Loucy (cell line): ENCODE measurements at regions not wholly inside any gene's neighbourhood (a gene's known extent, or its start where the extent isn't known, plus 50 kb on each side); places are given as distances from the start of the nearest gene placed in this dataset.

Source experiments
- H2AFZ ChIP-seq: fragments of 200-600 bp; sonication (generic); 2 replicates; pipeline ENCODE4 v1.6.0; 2016; ENCODE audit warnings: antibody characterized with exemption, mild to moderate bottlenecking, low read length, moderate library complexity
- H3F3A ChIP-seq: fragments of 200-600 bp; 2 replicates; pipeline ENCODE4 v1.6.0; 2016; ENCODE audit warnings: antibody characterized with exemption, low read depth, mild to moderate bottlenecking
- H3K27me3 ChIP-seq: fragments of 200-600 bp; sonication (generic); 2 replicates; pipeline ENCODE4 v1.6.1; 2014; ENCODE audit warnings: low read length, mild to moderate bottlenecking; ENCODE audit not compliant: insufficient read depth, poor library complexity, severe bottlenecking
- H3K36me3 ChIP-seq: fragments of 200-600 bp; sonication (generic); 2 replicates; pipeline ENCODE4 v1.6.1; 2016; ENCODE audit warnings: low read length; ENCODE audit not compliant: insufficient read depth
- H3K4me1 ChIP-seq: fragments of 200-600 bp; sonication (generic); 2 replicates; pipeline ENCODE4 v1.5.1; 2014; ENCODE audit warnings: low read length, mild to moderate bottlenecking; ENCODE audit not compliant: insufficient read depth, poor library complexity, severe bottlenecking
- H3K4me2 ChIP-seq: fragments of 200-600 bp; sonication (generic); 2 replicates; pipeline ENCODE4 v1.6.0; 2014; ENCODE audit warnings: antibody characterized with exemption, low read length, low read depth, mild to moderate bottlenecking; ENCODE audit not compliant: poor library complexity, severe bottlenecking
- H3K4me3 ChIP-seq: fragments of 200-600 bp; sonication (generic); 2 replicates; pipeline ENCODE4 v1.5.1; 2014; ENCODE audit warnings: low read length, mild to moderate bottlenecking, mixed read lengths; ENCODE audit not compliant: poor library complexity, severe bottlenecking
- H3K79me2 ChIP-seq: fragments of 200-600 bp; sonication (generic); 2 replicates; pipeline ENCODE4 v1.6.1; 2014; ENCODE audit warnings: low read length; ENCODE audit not compliant: insufficient read depth
- H3K9ac ChIP-seq: fragments of 200-600 bp; sonication (generic); 2 replicates; pipeline ENCODE4 v1.6.0; 2014; ENCODE audit warnings: mild to moderate bottlenecking, low read depth, low read length, moderate library complexity; ENCODE audit not compliant: poor library complexity, severe bottlenecking
- H3K9me2 ChIP-seq: fragments of 200-600 bp; sonication (generic); replicated peaks from 2 replicates; pipeline ENCODE4 v1.6.1; 2016; ENCODE audit warnings: low read depth, low read length, mixed read lengths
- H3K9me3 ChIP-seq: fragments of 200-600 bp; sonication (generic); 2 replicates; pipeline ENCODE4 v1.6.1; 2014; ENCODE audit warnings: mild to moderate bottlenecking, antibody characterized with exemption, low read length, low read depth; ENCODE audit not compliant: insufficient read depth
- H4K20me1 ChIP-seq: fragments of 200-600 bp; sonication (generic); 2 replicates; pipeline ENCODE4 v1.6.0; 2014; ENCODE audit warnings: antibody characterized with exemption, low read length, mild to moderate bottlenecking; ENCODE audit not compliant: insufficient read depth, poor library complexity, severe bottlenecking
- CTCF ChIP-seq: fragments of 200-600 bp; sonication (generic); conservative IDR thresholded peaks from 2 replicates; pipeline ENCODE4 v1.5.1; 2014; ENCODE audit warnings: mild to moderate bottlenecking, antibody characterized with exemption, low read length
- EZH2phosphoT487 ChIP-seq: fragments of 200-600 bp; IDR thresholded peaks from 2 replicates; pipeline ENCODE4 v1.6.1; 2018; ENCODE audit warnings: antibody characterized with exemption, mild to moderate bottlenecking, moderate library complexity, borderline replicate concordance

- no peak overlapping the region for H3K9ac ChIP-seq
- no peak for TF ChIP-seq CTCF
- no peak for TF ChIP-seq EZH2phosphoT487
- H2AFZ ChIP-seq, result 0 out of 2 replicates have a peak overlapping the region, but pooled peaks have one; percentile 8
- H4K20me1 ChIP-seq, result no peaks in the 10 kb centered on the region
- no peaks in the 10 kb centered on the region for H3K9me3 ChIP-seq
- H3K36me3 ChIP-seq, result no peaks in the 10 kb centered on the region
- no peaks in the 10 kb centered on the region for H3K27me3 ChIP-seq
- H3K4me3 ChIP-seq, result no peak overlapping the region
- no peaks in the 10 kb centered on the region for H3K79me2 ChIP-seq
- no peak overlapping the region for H3K4me2 ChIP-seq
- H3K4me1 ChIP-seq, result no peaks in the 10 kb centered on the region
- H3K9me2 ChIP-seq, result no peaks in the 10 kb centered on the region
- H3F3A ChIP-seq, result no peaks in the 10 kb centered on the region
Observed at GRCh38 chr1:96979304-96980268, 258.0 kb downstream of the PTBP2 start.

GRCh38 chr1:96980448-96980847 lies 258.9 kb downstream of the PTBP2 start:
- H2AFZ ChIP-seq, result no peak overlapping the region

GRCh38 chr1:96981181-96981580 lies 259.6 kb downstream of the PTBP2 start:
- Histone ChIP-seq H3F3A (no peaks in the 10 kb centered on the region), H3K79me2 (no peaks in the 10 kb centered on the region), H3K4me1 (no peaks in the 10 kb centered on the region), H3K27me3 (no peaks in the 10 kb centered on the region), H3K9me2 (no peaks in the 10 kb centered on the region), H3K4me2 (no peak overlapping the region), H2AFZ (no peak overlapping the region), H3K9ac (no peak overlapping the region), H3K4me3 (no peak overlapping the region), H4K20me1 (no peaks in the 10 kb centered on the region), H3K36me3 (no peaks in the 10 kb centered on the region), H3K9me3 (no peaks in the 10 kb centered on the region)
- TF ChIP-seq CTCF (no peak), EZH2phosphoT487 (no peak)

More at GRCh38 chr1:96980448-96980847, 258.9 kb downstream of the PTBP2 start:
- TF ChIP-seq CTCF, result no peak
- no peak for TF ChIP-seq EZH2phosphoT487
- H4K20me1 ChIP-seq, result no peaks in the 10 kb centered on the region
- H3K9ac ChIP-seq, result no peak overlapping the region
- no peaks in the 10 kb centered on the region for H3K27me3 ChIP-seq
- H3K4me1 ChIP-seq, result no peaks in the 10 kb centered on the region
- no peak overlapping the region for H3K4me3 ChIP-seq
- H3K36me3 ChIP-seq, result no peaks in the 10 kb centered on the region
- H3K4me2 ChIP-seq, result no peak overlapping the region
- H3F3A ChIP-seq, result no peaks in the 10 kb centered on the region
- H3K9me2 ChIP-seq, result no peaks in the 10 kb centered on the region
- no peaks in the 10 kb centered on the region for H3K79me2 ChIP-seq
- H3K9me3 ChIP-seq, result no peaks in the 10 kb centered on the region
